ENCODE measurements at regions not wholly inside any gene's neighbourhood (a gene's known extent, or its start where the extent isn't known, plus 50 kb on each side); places are given as distances from the start of the nearest gene placed in this dataset.
A peak's percentile ranks its signal among the peaks of the same experiment; 100 is the strongest.
"Not testable (repeated sequence)": the region's sequence is repeated elsewhere in the genome, so short reads cannot be mapped to it uniquely, and the experiment has no call there.

GRCh38 chr16:72635694-72636093, 412.2 kb downstream of the ZFHX3 start:
- H3K4me1 ChIP-seq: no peaks in the 10 kb centered on the region
- intact Hi-C loops (cut with DNase I): no loop called here
- no peak for DNase-seq (ENCODE audit: extremely low spot score in 2 of 2)
- TF ChIP-seq CTCF (IDR thresholded peaks at IDR 0.05): no peak
- no peak for TF ChIP-seq POLR2A (IDR thresholded peaks at IDR 0.05)
- TF ChIP-seq POLR2AphosphoS5 (IDR thresholded peaks at IDR 0.05; ENCODE audit: insufficient read depth in 1 of 2, low read depth in 1 of 2): no peak
- H3K9me3 ChIP-seq: peaks cover 8% of the 10 kb centered on the region
- H3K27me3 ChIP-seq: no peaks in the 10 kb centered on the region
- H3K4me3 ChIP-seq: no peak overlapping the region
- no peaks in the 10 kb centered on the region for H3K36me3 ChIP-seq
- H3K27ac ChIP-seq: no peak overlapping the region

GRCh38 chr16:72635104-72635503, 412.8 kb downstream of the ZFHX3 start:
- TF ChIP-seq CTCF (IDR thresholded peaks at IDR 0.05): no peak
- TF ChIP-seq POLR2AphosphoS5 (IDR thresholded peaks at IDR 0.05; ENCODE audit: insufficient read depth in 1 of 2, low read depth in 1 of 2): no peak
- TF ChIP-seq POLR2A (IDR thresholded peaks at IDR 0.05): no peak
- H3K9me3 ChIP-seq: peaks cover 8% of the 10 kb centered on the region

GRCh38 chr16:72627182-72627896, 420.6 kb downstream of the ZFHX3 start:
- H3K4me1 ChIP-seq; H3K36me3 ChIP-seq; intact Hi-C loops (cut with DNase I); H3K27me3 ChIP-seq; DNase-seq (ENCODE audit: extremely low spot score in 2 of 2); H3K9me3 ChIP-seq; H3K27ac ChIP-seq: not testable (repeated sequence)
- peak overlapping the region in 1 of 2 donors; percentile 21 for H3K4me3 ChIP-seq

More at GRCh38 chr16:72635104-72635503, 412.8 kb downstream of the ZFHX3 start:
- Histone ChIP-seq H3K27me3 (no peaks in the 10 kb centered on the region), H3K4me3 (no peak overlapping the region), H3K36me3 (no peaks in the 10 kb centered on the region), H3K4me1 (no peaks in the 10 kb centered on the region), H3K27ac (no peak overlapping the region)
- no peak for DNase-seq (ENCODE audit: extremely low spot score in 2 of 2)
- intact Hi-C loops (cut with DNase I): no loop called here

- H3K27ac ChIP-seq: no peak overlapping the region
- H3K36me3 ChIP-seq: no peaks in the 10 kb centered on the region
- intact Hi-C loops (cut with DNase I): no loop called here
- H3K4me1 ChIP-seq: no peaks in the 10 kb centered on the region
- DNase-seq (ENCODE audit: extremely low spot score in 2 of 2): no peak
- H3K4me3 ChIP-seq: peak overlapping the region in 1 of 2 donors; percentile 21
- no peaks in the 10 kb centered on the region for H3K9me3 ChIP-seq
- H3K27me3 ChIP-seq: no peaks in the 10 kb centered on the region
- no peak for TF ChIP-seq POLR2AphosphoS5 (IDR thresholded peaks at IDR 0.05; ENCODE audit: insufficient read depth in 1 of 2, low read depth in 1 of 2)
- TF ChIP-seq CTCF (IDR thresholded peaks at IDR 0.05): no peak
- no peak for TF ChIP-seq POLR2A (IDR thresholded peaks at IDR 0.05)
These were observed 421.3 kb downstream of the ZFHX3 start for GRCh38 chr16:72626623-72627022.

- H3K36me3 ChIP-seq: no peaks in the 10 kb centered on the region
- no peak for DNase-seq (ENCODE audit: extremely low spot score in 2 of 2)
- H3K9me3 ChIP-seq: no peaks in the 10 kb centered on the region
- H3K4me1 ChIP-seq: no peaks in the 10 kb centered on the region
- H3K4me3 ChIP-seq: no peak overlapping the region
- no peaks in the 10 kb centered on the region for H3K27me3 ChIP-seq
- intact Hi-C loops (cut with DNase I): no loop called here
- TF ChIP-seq CTCF (IDR thresholded peaks at IDR 0.05): no peak
- TF ChIP-seq POLR2AphosphoS5 (IDR thresholded peaks at IDR 0.05; ENCODE audit: insufficient read depth in 1 of 2, low read depth in 1 of 2): no peak
- TF ChIP-seq POLR2A (IDR thresholded peaks at IDR 0.05): no peak
- no peak overlapping the region for H3K27ac ChIP-seq
These were observed 426.3 kb downstream of the ZFHX3 start for GRCh38 chr16:72621651-72622050.

Measured in vagina (tissue), 2 donors.